ENCODE measurements at regions not wholly inside any gene's neighbourhood (a gene's known extent, or its start where the extent isn't known, plus 50 kb on each side); places are given as distances from the start of the nearest gene placed in this dataset.
A peak's percentile ranks its signal among the peaks of the same experiment; 100 is the strongest.

DNA sequence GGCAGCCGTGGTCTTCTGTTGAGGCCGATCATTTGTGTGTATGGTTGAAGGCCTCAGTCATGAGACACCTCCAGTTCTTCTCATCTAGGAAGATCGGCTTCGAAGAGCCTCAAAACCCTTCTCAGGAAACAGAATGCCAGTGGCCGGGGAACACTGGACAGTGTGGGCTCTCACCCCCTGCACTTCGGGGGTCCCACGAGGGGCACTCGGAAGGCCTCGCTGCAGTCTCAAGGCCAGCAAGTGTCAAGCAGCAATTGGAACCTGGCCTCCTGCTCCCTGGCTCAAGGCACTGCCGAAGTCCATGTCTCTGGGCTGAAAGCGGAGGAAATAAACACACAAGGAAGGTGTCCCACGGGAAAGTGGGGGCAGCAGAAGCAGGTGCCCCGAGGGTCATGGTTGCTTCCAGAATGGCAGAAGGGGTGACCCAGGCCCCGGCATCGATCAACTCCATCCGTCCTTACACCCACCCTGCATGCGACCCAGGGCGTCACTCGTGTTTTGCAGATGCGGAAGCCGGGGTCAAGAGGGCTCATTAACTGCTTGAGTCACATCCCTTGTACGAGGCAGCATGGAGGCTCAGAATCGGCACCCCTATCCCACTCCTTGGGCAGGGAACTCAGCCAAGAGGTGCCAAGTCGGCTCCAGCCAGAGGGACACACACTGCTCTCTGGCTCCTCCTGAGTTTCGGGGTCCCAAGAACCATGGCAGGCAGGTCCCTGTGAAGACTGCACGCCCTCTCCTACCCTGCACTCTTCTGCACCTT lies 231.3 kb upstream of the SHH start:
- Histone ChIP-seq H2AFZ (ENCODE audit: low read length) (no peak overlapping the region), H2BK12ac (ENCODE audit: low read length) (no peak overlapping the region), H3K18ac (ENCODE audit: low read length) (peak overlapping the region; percentile 85), H3K14ac (ENCODE audit: low read length) (peak overlapping the region; percentile 72), H3K4me1 (ENCODE audit: control insufficient read depth in 2 of 2, insufficient read depth in 1 of 2, low read depth in 1 of 2, low read length in 2 of 2) (peaks cover 0 to 2% of the 10 kb centered on the region in 2 donors), H2AK5ac (ENCODE audit: low read depth, low read length) (peak overlapping the region; percentile 54), H2BK5ac (ENCODE audit: low read length) (no peak overlapping the region), H4K91ac (ENCODE audit: low read depth, low read length, poor library complexity) (no peak overlapping the region), H3K4me2 (ENCODE audit: insufficient read depth, low read length, poor library complexity, severe bottlenecking) (no peak overlapping the region), H3K27ac (replicated peaks; ENCODE audit: low read length) (no peak overlapping the region), H2BK15ac (ENCODE audit: low read length) (no peak overlapping the region), H3K9ac (ENCODE audit: low read depth, low read length, poor library complexity) (no peak overlapping the region), H3K4me3 (ENCODE audit: low read length in 2 of 2) (no peak overlapping the region), H3K23ac (ENCODE audit: low read depth, low read length, poor library complexity) (no peak overlapping the region), H3K36me3 (replicated peaks in 1 of 2; ENCODE audit: control insufficient read depth in 2 of 2, insufficient read depth in 2 of 2, low read length in 2 of 2) (no peaks in the 10 kb centered on the region), H3K9me3 (replicated peaks in 1 of 2; ENCODE audit: control insufficient read depth in 2 of 2, insufficient read depth in 1 of 2, low read depth in 1 of 2, low read length in 2 of 2) (peaks cover 0 to 4% of the 10 kb centered on the region in 2 donors), H3K4ac (ENCODE audit: low read length) (no peak overlapping the region), H2BK120ac (ENCODE audit: low read depth, low read length) (no peak overlapping the region), H3K27me3 (ENCODE audit: control insufficient read depth in 3 of 3, insufficient read depth in 3 of 3, low read depth in 1 of 3, low read length in 3 of 3) (peaks cover 0 to 24% (median 0%) of the 10 kb centered on the region in 3 experiments), H3K79me1 (ENCODE audit: low read depth, low read length) (no peaks in the 10 kb centered on the region), H4K8ac (ENCODE audit: low read depth, low read length) (no peak overlapping the region)
- no CpG with 5 or more reads among the region's 26 CpGs for WGBS, 2 donors (ENCODE audit: extremely low coverage in 2 of 2, insufficient read length in 2 of 2, insufficient replicate concordance in 1 of 2)
- no peak for DNase-seq (ENCODE audit: low spot score)

DNA sequence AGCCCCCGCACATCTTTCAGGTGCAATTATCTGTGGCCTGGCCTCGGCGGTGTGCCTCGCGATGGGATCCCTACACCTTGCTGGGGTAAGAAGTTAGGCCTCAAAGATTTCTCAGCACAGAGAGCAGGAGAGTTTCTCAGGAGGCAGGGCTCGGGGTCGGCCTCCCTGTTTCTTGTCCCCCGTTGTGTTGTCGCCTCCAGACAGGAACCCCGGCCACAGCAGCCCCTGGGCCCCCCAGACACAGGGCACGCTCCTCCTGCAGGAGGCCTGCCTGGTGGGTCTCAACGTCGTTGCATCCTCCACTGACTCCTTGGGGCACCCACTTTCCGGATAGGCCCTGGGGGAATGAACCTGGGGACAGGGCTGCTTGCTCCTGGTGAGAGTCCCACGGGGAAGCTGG lies 229.1 kb upstream of the SHH start:
- H3K4ac ChIP-seq (ENCODE audit: low read length), result no peak overlapping the region
- DNase-seq (ENCODE audit: low spot score), result no peak

DNA sequence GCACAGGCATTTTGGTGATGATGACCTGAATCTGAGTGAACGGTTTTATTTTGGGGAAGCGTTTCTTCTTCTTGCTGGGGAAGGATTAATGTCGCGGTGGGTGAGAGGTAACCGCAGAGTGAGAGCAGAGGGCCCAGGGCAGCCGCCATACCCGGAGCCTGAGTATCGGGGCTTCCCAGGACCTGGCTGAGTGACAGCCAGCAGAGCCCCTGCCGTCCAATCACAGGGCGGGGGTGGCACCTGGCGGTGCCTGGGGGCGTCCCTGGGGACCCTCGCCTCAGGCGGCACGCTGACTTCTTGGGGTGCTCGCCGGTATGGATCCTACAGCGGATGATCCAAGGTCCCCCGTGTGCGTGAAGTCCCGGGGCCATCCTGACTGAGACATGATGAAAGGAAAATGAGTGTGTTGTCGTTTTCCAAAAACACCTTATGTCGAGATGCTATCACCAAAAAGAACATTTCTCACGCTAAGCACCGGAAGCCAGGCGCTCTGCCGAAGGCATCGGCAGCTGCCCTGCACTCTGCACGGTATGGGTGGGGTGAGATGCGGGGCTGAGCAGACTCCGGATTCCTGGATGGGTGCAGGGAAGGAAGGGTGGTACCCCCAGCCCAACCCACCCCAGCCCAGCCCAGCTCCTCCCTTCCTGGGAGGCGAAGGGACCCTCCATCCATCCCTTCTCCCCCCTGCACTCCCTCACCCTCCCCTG lies 227.9 kb upstream of the SHH start:
- Histone ChIP-seq H3K9me3 (replicated peaks in 1 of 2; ENCODE audit: control insufficient read depth in 2 of 2, insufficient read depth in 1 of 2, low read depth in 1 of 2, low read length in 2 of 2) (peaks cover 0 to 2% of the 10 kb centered on the region in 2 donors), H3K36me3 (replicated peaks in 1 of 2; ENCODE audit: control insufficient read depth in 2 of 2, insufficient read depth in 2 of 2, low read length in 2 of 2) (no peaks in the 10 kb centered on the region), H4K91ac (ENCODE audit: low read depth, low read length, poor library complexity) (no peak overlapping the region), H3K4me2 (ENCODE audit: insufficient read depth, low read length, poor library complexity, severe bottlenecking) (no peak overlapping the region), H3K4me1 (ENCODE audit: control insufficient read depth in 2 of 2, insufficient read depth in 1 of 2, low read depth in 1 of 2, low read length in 2 of 2) (peaks cover 0 to 2% of the 10 kb centered on the region in 2 donors), H3K4ac (ENCODE audit: low read length) (no peak overlapping the region), H3K18ac (ENCODE audit: low read length) (peak overlapping the region; percentile 46), H2BK12ac (ENCODE audit: low read length) (no peak overlapping the region), H2BK15ac (ENCODE audit: low read length) (peak overlapping the region; percentile 20), H2AFZ (ENCODE audit: low read length) (no peak overlapping the region), H3K27ac (replicated peaks; ENCODE audit: low read length) (no peak overlapping the region), H3K9ac (ENCODE audit: low read depth, low read length, poor library complexity) (no peak overlapping the region), H4K8ac (ENCODE audit: low read depth, low read length) (no peak overlapping the region), H3K4me3 (ENCODE audit: low read length in 2 of 2) (no peak overlapping the region), H3K23ac (ENCODE audit: low read depth, low read length, poor library complexity) (no peak overlapping the region), H3K79me1 (ENCODE audit: low read depth, low read length) (no peaks in the 10 kb centered on the region), H2AK5ac (ENCODE audit: low read depth, low read length) (peak overlapping the region; percentile 22), H3K14ac (ENCODE audit: low read length) (peak overlapping the region; percentile 91), H3K27me3 (ENCODE audit: control insufficient read depth in 3 of 3, insufficient read depth in 3 of 3, low read depth in 1 of 3, low read length in 3 of 3) (peaks cover 0 to 39% (median 0%) of the 10 kb centered on the region in 3 experiments), H2BK120ac (ENCODE audit: low read depth, low read length) (no peak overlapping the region), H2BK5ac (ENCODE audit: low read length) (no peak overlapping the region)
- no peak for DNase-seq (ENCODE audit: low spot score)
- no CpG with 5 or more reads among the region's 32 CpGs for WGBS, 2 donors (ENCODE audit: extremely low coverage in 2 of 2, insufficient read length in 2 of 2, insufficient replicate concordance in 1 of 2)

More for the DNA sequence above, 229.1 kb upstream of the SHH start:
- Histone ChIP-seq H2BK12ac (ENCODE audit: low read length) (no peak overlapping the region), H3K23ac (ENCODE audit: low read depth, low read length, poor library complexity) (no peak overlapping the region), H2BK5ac (ENCODE audit: low read length) (no peak overlapping the region), H2BK120ac (ENCODE audit: low read depth, low read length) (no peak overlapping the region), H4K8ac (ENCODE audit: low read depth, low read length) (no peak overlapping the region), H3K14ac (ENCODE audit: low read length) (no peak overlapping the region), H3K4me3 (ENCODE audit: low read length in 2 of 2) (no peak overlapping the region), H4K91ac (ENCODE audit: low read depth, low read length, poor library complexity) (no peak overlapping the region), H3K79me1 (ENCODE audit: low read depth, low read length) (no peaks in the 10 kb centered on the region), H2AFZ (ENCODE audit: low read length) (no peak overlapping the region), H3K9ac (ENCODE audit: low read depth, low read length, poor library complexity) (no peak overlapping the region), H3K27me3 (ENCODE audit: control insufficient read depth in 3 of 3, insufficient read depth in 3 of 3, low read depth in 1 of 3, low read length in 3 of 3) (peaks cover 0 to 38% (median 0%) of the 10 kb centered on the region in 3 experiments), H2BK15ac (ENCODE audit: low read length) (peak overlapping the region; percentile 49), H3K4me2 (ENCODE audit: insufficient read depth, low read length, poor library complexity, severe bottlenecking) (no peak overlapping the region), H3K18ac (ENCODE audit: low read length) (peak overlapping the region; percentile 70), H3K9me3 (replicated peaks in 1 of 2; ENCODE audit: control insufficient read depth in 2 of 2, insufficient read depth in 1 of 2, low read depth in 1 of 2, low read length in 2 of 2) (peaks cover 0 to 2% of the 10 kb centered on the region in 2 donors), H3K27ac (replicated peaks; ENCODE audit: low read length) (no peak overlapping the region), H3K4me1 (ENCODE audit: control insufficient read depth in 2 of 2, insufficient read depth in 1 of 2, low read depth in 1 of 2, low read length in 2 of 2) (peaks cover 0 to 4% of the 10 kb centered on the region in 2 donors), H3K36me3 (replicated peaks in 1 of 2; ENCODE audit: control insufficient read depth in 2 of 2, insufficient read depth in 2 of 2, low read length in 2 of 2) (no peaks in the 10 kb centered on the region), H2AK5ac (ENCODE audit: low read depth, low read length) (no peak overlapping the region)
- no CpG with 5 or more reads among the region's 15 CpGs for WGBS, 2 donors (ENCODE audit: extremely low coverage in 2 of 2, insufficient read length in 2 of 2, insufficient replicate concordance in 1 of 2)

DNA sequence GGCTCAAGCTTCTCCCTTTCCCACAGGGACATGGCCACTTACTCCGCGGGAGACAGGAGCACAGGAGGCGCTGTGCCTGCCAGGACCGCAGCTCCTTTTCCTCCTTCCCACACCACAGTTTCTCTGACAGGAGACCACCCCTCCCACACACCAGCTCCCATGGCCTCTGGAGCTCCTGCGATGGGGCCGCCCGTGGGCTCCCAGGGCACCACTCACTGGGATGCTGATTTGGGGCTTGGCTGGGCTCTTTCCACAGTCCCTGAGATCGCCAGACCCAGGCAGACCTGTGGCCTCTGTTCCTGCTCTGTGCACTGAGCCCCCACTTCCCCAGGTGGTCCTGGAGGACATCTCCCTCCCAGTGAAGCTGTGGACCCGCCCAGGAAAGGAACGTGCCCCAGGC lies 226.9 kb upstream of the SHH start:
- DNase-seq (ENCODE audit: low spot score), result no peak
- peak overlapping the region; percentile 20 for H2BK15ac ChIP-seq (ENCODE audit: low read length)

More for the DNA sequence above, 226.9 kb upstream of the SHH start:
- Histone ChIP-seq H3K23ac (ENCODE audit: low read depth, low read length, poor library complexity) (peak overlapping the region; percentile 52), H3K4me3 (ENCODE audit: low read length in 2 of 2) (no peak overlapping the region), H2BK120ac (ENCODE audit: low read depth, low read length) (no peak overlapping the region), H2BK5ac (ENCODE audit: low read length) (no peak overlapping the region), H3K14ac (ENCODE audit: low read length) (no peak overlapping the region), H3K4me2 (ENCODE audit: insufficient read depth, low read length, poor library complexity, severe bottlenecking) (no peak overlapping the region), H3K79me1 (ENCODE audit: low read depth, low read length) (no peaks in the 10 kb centered on the region), H3K4ac (ENCODE audit: low read length) (no peak overlapping the region), H3K27ac (replicated peaks; ENCODE audit: low read length) (no peak overlapping the region), H3K27me3 (ENCODE audit: control insufficient read depth in 3 of 3, insufficient read depth in 3 of 3, low read depth in 1 of 3, low read length in 3 of 3) (peaks cover 0 to 39% (median 0%) of the 10 kb centered on the region in 3 experiments), H3K18ac (ENCODE audit: low read length) (peak overlapping the region; percentile 50), H4K8ac (ENCODE audit: low read depth, low read length) (no peak overlapping the region), H2BK12ac (ENCODE audit: low read length) (no peak overlapping the region), H3K36me3 (replicated peaks in 1 of 2; ENCODE audit: control insufficient read depth in 2 of 2, insufficient read depth in 2 of 2, low read length in 2 of 2) (no peaks in the 10 kb centered on the region), H2AFZ (ENCODE audit: low read length) (no peak overlapping the region), H3K4me1 (ENCODE audit: control insufficient read depth in 2 of 2, insufficient read depth in 1 of 2, low read depth in 1 of 2, low read length in 2 of 2) (peaks cover 0 to 2% of the 10 kb centered on the region in 2 donors), H3K9ac (ENCODE audit: low read depth, low read length, poor library complexity) (no peak overlapping the region), H3K9me3 (replicated peaks in 1 of 2; ENCODE audit: control insufficient read depth in 2 of 2, insufficient read depth in 1 of 2, low read depth in 1 of 2, low read length in 2 of 2) (peaks cover 0 to 2% of the 10 kb centered on the region in 2 donors), H4K91ac (ENCODE audit: low read depth, low read length, poor library complexity) (peak overlapping the region; percentile 86), H2AK5ac (ENCODE audit: low read depth, low read length) (peak overlapping the region; percentile 82)
- WGBS, 2 donors (ENCODE audit: extremely low coverage in 2 of 2, insufficient read length in 2 of 2, insufficient replicate concordance in 1 of 2), result no CpG with 5 or more reads among the region's 10 CpGs
